Gastroesophageal sphincter (tissue), 3 donors: ENCODE measurements at regions not wholly inside any gene's neighbourhood (a gene's known extent, or its start where the extent isn't known, plus 50 kb on each side); places are given as distances from the start of the nearest gene placed in this dataset.

Experiments used
- CTCF ChIP-seq, 4 experiments: fragments of 200-600 bp in 2 of 4; fragments of 450-650 bp in 2 of 4; sonication (generic) in 1 of 4; IDR thresholded peaks; one replicate each; pipeline ENCODE4 v1.5.1; 2017 to 2019; ENCODE audit warnings: antibody characterized with exemption in 4 of 4, mild to moderate bottlenecking in 2 of 4, moderate library complexity in 2 of 4
- POLR2A ChIP-seq, 2 donors: fragments of 450-650 bp; IDR thresholded peaks; one replicate each; pipeline ENCODE4 v1.6.1; 2017; ENCODE audit warnings: antibody characterized with exemption in 2 of 2, mild to moderate bottlenecking in 2 of 2, moderate library complexity in 1 of 2

GRCh38 chr9:120214332-120214731, 365.6 kb downstream of the CDK5RAP2 start:
- TF ChIP-seq POLR2A (IDR thresholded peaks at IDR 0.05) (no peak), CTCF (IDR thresholded peaks at IDR 0.05) (no peak)
